GM12873 (cell line): ENCODE measurements at regions not wholly inside any gene's neighbourhood (a gene's known extent, or its start where the extent isn't known, plus 50 kb on each side); places are given as distances from the start of the nearest gene placed in this dataset.

Experiments used
- CTCF ChIP-seq: IDR thresholded peaks from 2 replicates; pipeline ENCODE4 v1.5.1; 2012; ENCODE audit warnings: low read depth, mild to moderate bottlenecking, moderate library complexity, low read length, control low read depth; ENCODE audit not compliant: insufficient read depth; ENCODE audit errors: missing control alignments

GRCh38 chr20:60529149-60529548 is 570.9 kb downstream of the CDH26 start:
- TF ChIP-seq CTCF: no peak

- TF ChIP-seq CTCF: no peak
These were observed 577.0 kb downstream of the CDH26 start for GRCh38 chr20:60535211-60535610.

- TF ChIP-seq CTCF: no peak
These were observed 582.4 kb downstream of the CDH26 start for GRCh38 chr20:60540591-60540990.

- TF ChIP-seq CTCF: no peak
These were observed 583.8 kb downstream of the CDH26 start for GRCh38 chr20:60541991-60542390.

GRCh38 chr20:60543598-60543997 is 585.4 kb downstream of the CDH26 start:
- TF ChIP-seq CTCF: no peak

- no peak for TF ChIP-seq CTCF
These were observed 594.9 kb downstream of the CDH26 start for GRCh38 chr20:60553095-60553494.

GRCh38 chr20:60558486-60558885 is 600.3 kb downstream of the CDH26 start:
- no peak for TF ChIP-seq CTCF
